ENCODE measurements at regions not wholly inside any gene's neighbourhood (a gene's known extent, or its start where the extent isn't known, plus 50 kb on each side); places are given as distances from the start of the nearest gene placed in this dataset.
"Not testable (repeated sequence)": the region's sequence is repeated elsewhere in the genome, so short reads cannot be mapped to it uniquely, and the experiment has no call there.

- DNase-seq, result no peak
Observed at GRCh38 chr6:11885159-11885558, 106.6 kb upstream of the ADTRP start.

GRCh38 chr6:11883471-11883870, 104.9 kb upstream of the ADTRP start:
- not testable (repeated sequence) for DNase-seq

GRCh38 chr6:11880156-11880555, 101.6 kb upstream of the ADTRP start:
- not testable (repeated sequence) for DNase-seq

- DNase-seq, result no peak
Observed at GRCh38 chr6:11878735-11879134, 100.1 kb upstream of the ADTRP start.

GRCh38 chr6:11878029-11878428, 99.4 kb upstream of the ADTRP start:
- no peak for DNase-seq

- no peak for DNase-seq
Observed at GRCh38 chr6:11876934-11877433, 98.4 kb upstream of the ADTRP start.

- DNase-seq, result no peak
Observed at GRCh38 chr6:11875325-11876109, 96.9 kb upstream of the ADTRP start.

- DNase-seq, result no peak
Observed at GRCh38 chr6:11869672-11870340, 91.2 kb upstream of the ADTRP start.

GRCh38 chr6:11868392-11868791, 89.8 kb upstream of the ADTRP start:
- DNase-seq, result no peak

GRCh38 chr6:11865680-11866300, 87.2 kb upstream of the ADTRP start:
- DNase-seq, result no peak

- no peak for DNase-seq
Observed at GRCh38 chr6:11858439-11858838, 79.8 kb upstream of the ADTRP start.

- DNase-seq, result no peak
Observed at GRCh38 chr6:11855743-11856142, 77.1 kb upstream of the ADTRP start.

GRCh38 chr6:11854408-11855165, 76.0 kb upstream of the ADTRP start:
- no peak for DNase-seq

- no peak for DNase-seq
Observed at GRCh38 chr6:11853678-11854407, 75.2 kb upstream of the ADTRP start.

GRCh38 chr6:11852061-11852651, 73.6 kb upstream of the ADTRP start:
- no peak for DNase-seq

GRCh38 chr6:11851387-11851786, 72.8 kb upstream of the ADTRP start:
- no peak for DNase-seq

GRCh38 chr6:11848852-11849731, 70.5 kb upstream of the ADTRP start:
- no peak for DNase-seq

- no peak for DNase-seq
Observed at GRCh38 chr6:11848346-11848651, 69.7 kb upstream of the ADTRP start.

- no peak for DNase-seq
Observed at GRCh38 chr6:11847515-11848345, 69.1 kb upstream of the ADTRP start.

GRCh38 chr6:11847068-11847467, 68.5 kb upstream of the ADTRP start:
- DNase-seq, result not testable (repeated sequence)
